NOMO-1 treated with dmso at 0.1 percent for 144 hours (cell line): ENCODE measurements at regions not wholly inside any gene's neighbourhood (a gene's known extent, or its start where the extent isn't known, plus 50 kb on each side); places are given as distances from the start of the nearest gene placed in this dataset.
"Not testable (repeated sequence)": the region's sequence is repeated elsewhere in the genome, so short reads cannot be mapped to it uniquely, and the experiment has no call there.

Experiments used
- DNase-seq: peaks from one replicate; lab custom pipeline; 2025; ENCODE audit not compliant: unreplicated experiment; lab: John Stamatoyannopoulos, UW

GRCh38 chr10:64175271-64175962, 654.2 kb downstream of the REEP3 start:
- DNase-seq: no peak

- DNase-seq: no peak
These were observed 661.5 kb downstream of the REEP3 start for GRCh38 chr10:64182671-64183070.

GRCh38 chr10:64191286-64191685, 670.1 kb downstream of the REEP3 start:
- no peak for DNase-seq

GRCh38 chr10:64196638-64197315, 675.6 kb downstream of the REEP3 start:
- DNase-seq: no peak

- DNase-seq: no peak
These were observed 680.7 kb downstream of the REEP3 start for GRCh38 chr10:64201936-64202335.

GRCh38 chr10:64204504-64204903, 683.3 kb downstream of the REEP3 start:
- DNase-seq: not testable (repeated sequence)

- DNase-seq: no peak
These were observed 685.2 kb downstream of the REEP3 start for GRCh38 chr10:64206409-64206808.

GRCh38 chr10:64209561-64209960, 688.4 kb downstream of the REEP3 start:
- no peak for DNase-seq

GRCh38 chr10:64210211-64210610, 689.0 kb downstream of the REEP3 start:
- no peak for DNase-seq

- no peak for DNase-seq
These were observed 690.3 kb downstream of the REEP3 start for GRCh38 chr10:64211466-64211865.

- DNase-seq: no peak
These were observed 693.9 kb downstream of the REEP3 start for GRCh38 chr10:64215088-64215487.

- DNase-seq: no peak
These were observed 698.2 kb downstream of the REEP3 start for GRCh38 chr10:64219271-64220025.

GRCh38 chr10:64234489-64234888, 713.3 kb downstream of the REEP3 start:
- no peak for DNase-seq

GRCh38 chr10:64257704-64258103, 736.5 kb downstream of the REEP3 start:
- no peak for DNase-seq

GRCh38 chr10:64261092-64261491, 739.9 kb downstream of the REEP3 start:
- DNase-seq: no peak

- no peak for DNase-seq
These were observed 740.5 kb downstream of the REEP3 start for GRCh38 chr10:64261676-64262075.

GRCh38 chr10:64265961-64266360, 744.8 kb downstream of the REEP3 start:
- DNase-seq: no peak

GRCh38 chr10:64271508-64271907, 750.3 kb downstream of the REEP3 start:
- DNase-seq: no peak

GRCh38 chr10:64271983-64272382, 750.8 kb downstream of the REEP3 start:
- no peak for DNase-seq

GRCh38 chr10:64275001-64275400, 753.8 kb downstream of the REEP3 start:
- DNase-seq: no peak

- no peak for DNase-seq
These were observed 754.6 kb downstream of the REEP3 start for GRCh38 chr10:64275774-64276173.

- no peak for DNase-seq
These were observed 756.3 kb downstream of the REEP3 start for GRCh38 chr10:64277536-64277935.
